ENCODE measurements at regions not wholly inside any gene's neighbourhood (a gene's known extent, or its start where the extent isn't known, plus 50 kb on each side); places are given as distances from the start of the nearest gene placed in this dataset.

DNA sequence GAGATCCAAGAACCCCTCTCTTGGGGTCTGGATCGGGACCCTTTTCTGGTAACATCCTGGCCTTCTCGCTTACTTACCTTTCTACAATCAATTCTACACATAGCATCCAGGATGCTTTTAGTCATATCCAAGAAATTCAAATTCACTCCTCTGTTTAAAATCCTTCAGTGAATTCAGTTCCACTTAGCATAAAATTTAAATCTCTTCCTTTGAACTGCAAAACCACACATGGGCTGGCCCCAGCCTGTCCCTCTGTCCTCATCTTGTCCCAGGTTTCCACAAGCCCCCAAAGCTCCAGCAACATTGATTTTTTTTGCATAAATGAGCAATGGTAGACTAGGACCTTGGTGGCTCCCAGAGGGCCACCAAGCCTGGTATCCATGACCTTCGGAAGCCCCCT lies 96.4 kb upstream of the C16orf82 start:
- Histone ChIP-seq H3K27me3 (ENCODE audit: control insufficient read depth, insufficient read depth, low read length) (no peaks in the 10 kb centered on the region), H3K4me3 (ENCODE audit: low read depth, low read length) (no peak overlapping the region), H3K36me3 (ENCODE audit: control insufficient read depth, insufficient read depth, low read length) (no peaks in the 10 kb centered on the region)
- no peak for DNase-seq (ENCODE audit: low read depth)
- ChIA-PET CTCF (interaction anchor here (1.3 kb wide), 1 partner anchor 139 kb away, joined by 4 read pairs; no protein-coding TSS in a partner anchor), POLR2A (no interaction called here)
- TF ChIP-seq CTCF (IDR thresholded peaks at IDR 0.05; ENCODE audit: insufficient read depth, low read depth, low read length): no peak

DNA sequence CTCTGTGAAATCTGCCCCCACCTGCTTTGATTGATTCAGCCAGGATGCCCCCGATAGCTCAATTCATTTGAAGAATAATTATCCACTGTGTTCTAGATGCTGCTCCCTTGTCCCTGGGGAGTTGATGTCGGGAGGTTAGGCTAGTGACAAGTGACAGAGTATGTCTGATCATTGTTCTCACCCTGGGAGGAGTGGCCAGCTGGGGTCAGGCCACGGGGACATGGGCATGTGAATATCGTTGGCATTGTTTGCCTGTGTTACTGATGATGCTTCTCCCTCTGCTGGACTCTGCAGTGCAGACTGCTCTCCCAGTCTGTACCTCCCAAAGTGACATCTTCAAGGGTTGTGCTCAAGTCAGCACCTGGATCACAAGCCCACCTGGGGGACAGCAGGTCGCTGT lies 89.9 kb upstream of the C16orf82 start:
- no peak overlapping the region for H3K4me3 ChIP-seq (ENCODE audit: low read depth, low read length)
- DNase-seq (ENCODE audit: low read depth): no peak
- no peaks in the 10 kb centered on the region for H3K36me3 ChIP-seq (ENCODE audit: control insufficient read depth, insufficient read depth, low read length)
- POLR2A ChIA-PET: no interaction called here
- H3K27me3 ChIP-seq (ENCODE audit: control insufficient read depth, insufficient read depth, low read length): no peaks in the 10 kb centered on the region
- TF ChIP-seq CTCF (IDR thresholded peaks at IDR 0.05; ENCODE audit: insufficient read depth, low read depth, low read length): no peak
- CTCF ChIA-PET: interaction anchor here (2.1 kb wide), 1 partner anchor 13 kb away, joined by 4 read pairs; no protein-coding TSS in a partner anchor

DNA sequence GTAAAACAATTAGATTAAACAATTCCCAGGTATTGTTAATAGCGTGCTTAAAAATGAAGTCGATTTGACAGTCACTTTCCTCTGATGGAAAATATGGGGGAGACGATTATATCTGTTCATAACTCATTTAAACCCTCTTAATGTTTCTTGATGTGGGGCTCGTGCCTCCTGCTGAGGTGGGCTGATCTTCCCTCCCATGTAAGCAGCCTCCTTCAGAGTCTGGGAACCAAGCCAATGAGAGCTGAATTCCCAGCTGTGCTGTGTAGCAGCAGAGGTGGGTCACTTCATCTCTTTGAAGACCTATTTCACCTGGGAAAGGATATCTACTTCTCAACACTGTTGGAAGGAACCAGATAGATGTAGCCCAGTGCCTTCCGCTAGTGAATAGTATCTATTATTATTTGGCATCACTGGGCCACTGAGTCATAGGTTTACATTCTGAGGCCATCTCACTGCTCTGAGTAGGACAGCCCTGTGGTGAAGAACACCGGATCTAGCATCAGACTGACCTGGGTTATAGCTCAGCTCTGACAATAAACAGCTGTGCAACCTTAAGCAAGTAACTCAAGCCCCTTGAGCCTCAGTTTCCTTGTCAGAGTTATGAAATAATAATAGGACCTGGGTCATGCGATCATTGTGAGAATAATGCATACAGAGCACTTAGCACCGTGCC lies 85.3 kb upstream of the C16orf82 start:
- Histone ChIP-seq H3K27me3 (ENCODE audit: control insufficient read depth, insufficient read depth, low read length) (no peaks in the 10 kb centered on the region), H3K36me3 (ENCODE audit: control insufficient read depth, insufficient read depth, low read length) (no peaks in the 10 kb centered on the region), H3K4me3 (ENCODE audit: low read depth, low read length) (no peak overlapping the region)
- no peak for TF ChIP-seq CTCF (IDR thresholded peaks at IDR 0.05; ENCODE audit: insufficient read depth, low read depth, low read length)
- DNase-seq (ENCODE audit: low read depth): peak; percentile 24
- ChIA-PET POLR2A (no interaction called here), CTCF (interaction anchor here (1.1 kb wide), 1 partner anchor 18 kb away, joined by 3 read pairs; no protein-coding TSS in a partner anchor)

DNA sequence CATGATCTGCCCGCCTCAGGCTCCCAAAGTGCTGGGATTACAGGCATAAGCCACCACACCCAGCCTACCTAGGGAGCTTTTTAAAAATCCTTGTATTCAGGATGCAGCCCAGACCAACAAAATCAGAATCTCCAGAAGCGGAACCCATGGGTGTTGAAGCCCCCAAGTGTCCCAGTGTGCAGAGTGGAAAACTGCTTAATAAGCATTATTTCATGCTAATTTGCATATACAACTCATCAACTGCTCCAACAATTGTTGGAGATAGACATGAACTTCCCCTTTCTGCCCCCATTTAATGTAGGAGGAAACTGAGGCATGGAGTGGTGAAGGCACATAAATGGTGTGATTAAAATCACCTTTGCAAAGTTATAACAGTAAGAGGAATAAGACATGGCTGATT lies 84.3 kb upstream of the C16orf82 start:
- CTCF ChIA-PET: interaction anchor here (0.9 kb wide), 1 partner anchor 128 kb away, joined by 3 read pairs; no protein-coding TSS in a partner anchor
- Histone ChIP-seq H3K36me3 (ENCODE audit: control insufficient read depth, insufficient read depth, low read length) (no peaks in the 10 kb centered on the region), H3K4me3 (ENCODE audit: low read depth, low read length) (no peak overlapping the region), H3K27me3 (ENCODE audit: control insufficient read depth, insufficient read depth, low read length) (no peaks in the 10 kb centered on the region)
- POLR2A ChIA-PET: no interaction called here
- DNase-seq (ENCODE audit: low read depth): no peak
- no peak for TF ChIP-seq CTCF (IDR thresholded peaks at IDR 0.05; ENCODE audit: insufficient read depth, low read depth, low read length)

GRCh38 chr16:26983426-26983825 lies 83.3 kb upstream of the C16orf82 start:
- POLR2A ChIA-PET: interaction anchor here (0.6 kb wide), 1 partner anchor 1688 kb away, joined by 3 read pairs; no protein-coding TSS in a partner anchor
- Histone ChIP-seq H3K27me3 (ENCODE audit: control insufficient read depth, insufficient read depth, low read length) (no peaks in the 10 kb centered on the region), H3K36me3 (ENCODE audit: control insufficient read depth, insufficient read depth, low read length) (no peaks in the 10 kb centered on the region), H3K4me3 (ENCODE audit: low read depth, low read length) (no peak overlapping the region)
- no peak for TF ChIP-seq CTCF (IDR thresholded peaks at IDR 0.05; ENCODE audit: insufficient read depth, low read depth, low read length)
- DNase-seq (ENCODE audit: low read depth): peak; percentile 24
- CTCF ChIA-PET: no interaction called here
